ENCODE measurements at regions not wholly inside any gene's neighbourhood (a gene's known extent, or its start where the extent isn't known, plus 50 kb on each side); places are given as distances from the start of the nearest gene placed in this dataset.
"Not testable (repeated sequence)": the region's sequence is repeated elsewhere in the genome, so short reads cannot be mapped to it uniquely, and the experiment has no call there.

DNA sequence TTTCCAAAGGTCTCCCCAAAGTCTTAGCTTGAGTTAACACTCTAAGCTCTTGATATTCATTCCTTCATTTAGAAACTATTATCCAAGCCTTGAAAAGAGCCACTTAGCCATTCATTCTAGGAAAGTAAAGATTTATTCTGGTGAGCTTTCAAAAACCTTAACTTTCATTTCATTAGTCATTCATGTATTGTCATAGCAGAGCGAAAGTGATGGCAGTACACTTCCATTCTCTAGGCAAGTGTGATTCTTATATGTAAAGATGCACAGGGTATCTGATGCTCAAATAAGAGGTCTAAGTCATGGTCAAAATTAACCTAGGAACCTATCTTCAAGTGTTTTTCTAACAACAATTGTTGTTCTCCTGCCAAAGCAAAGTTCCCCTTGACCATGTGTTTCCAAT lies 553.0 kb upstream of the FANCL start:
- no peak for TF ChIP-seq GATA1 (IDR thresholded peaks at IDR 0.05; ENCODE audit: low read depth, low read length)
- TF ChIP-seq POLR2A (IDR thresholded peaks at IDR 0.05; ENCODE audit: low read length), result no peak
- DNase-seq, result no peak

- TF ChIP-seq POLR2A (IDR thresholded peaks at IDR 0.05; ENCODE audit: low read length) (no peak), GATA1 (IDR thresholded peaks at IDR 0.05; ENCODE audit: low read depth, low read length) (no peak)
- no peak for DNase-seq
Measured at GRCh38 chr2:58788402-58788801, 547.3 kb upstream of the FANCL start.

- TF ChIP-seq POLR2A (IDR thresholded peaks at IDR 0.05; ENCODE audit: low read length) (no peak), GATA1 (IDR thresholded peaks at IDR 0.05; ENCODE audit: low read depth, low read length) (no peak)
- DNase-seq, result no peak
Measured at GRCh38 chr2:58770846-58771245, 529.7 kb upstream of the FANCL start.

DNA sequence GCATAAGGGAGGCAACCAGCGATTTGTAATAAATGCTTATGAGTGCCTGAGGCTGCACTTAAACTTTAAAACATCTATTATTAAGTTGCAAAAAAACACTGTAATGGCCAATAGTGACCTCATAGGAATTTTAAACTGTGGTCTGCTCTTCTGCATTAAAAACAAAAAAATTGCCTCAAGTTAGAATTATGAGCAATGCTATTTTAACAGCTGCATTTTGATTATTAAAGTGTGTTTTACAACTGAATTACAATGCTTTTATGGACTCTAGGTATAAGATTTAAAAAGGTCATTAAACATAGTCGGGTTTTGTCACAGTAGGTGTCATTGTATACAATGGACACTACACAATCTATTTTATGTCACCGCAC lies 528.7 kb upstream of the FANCL start:
- TF ChIP-seq POLR2A (IDR thresholded peaks at IDR 0.05; ENCODE audit: low read length) (no peak), GATA1 (IDR thresholded peaks at IDR 0.05; ENCODE audit: low read depth, low read length) (no peak)
- no peak for DNase-seq

DNA sequence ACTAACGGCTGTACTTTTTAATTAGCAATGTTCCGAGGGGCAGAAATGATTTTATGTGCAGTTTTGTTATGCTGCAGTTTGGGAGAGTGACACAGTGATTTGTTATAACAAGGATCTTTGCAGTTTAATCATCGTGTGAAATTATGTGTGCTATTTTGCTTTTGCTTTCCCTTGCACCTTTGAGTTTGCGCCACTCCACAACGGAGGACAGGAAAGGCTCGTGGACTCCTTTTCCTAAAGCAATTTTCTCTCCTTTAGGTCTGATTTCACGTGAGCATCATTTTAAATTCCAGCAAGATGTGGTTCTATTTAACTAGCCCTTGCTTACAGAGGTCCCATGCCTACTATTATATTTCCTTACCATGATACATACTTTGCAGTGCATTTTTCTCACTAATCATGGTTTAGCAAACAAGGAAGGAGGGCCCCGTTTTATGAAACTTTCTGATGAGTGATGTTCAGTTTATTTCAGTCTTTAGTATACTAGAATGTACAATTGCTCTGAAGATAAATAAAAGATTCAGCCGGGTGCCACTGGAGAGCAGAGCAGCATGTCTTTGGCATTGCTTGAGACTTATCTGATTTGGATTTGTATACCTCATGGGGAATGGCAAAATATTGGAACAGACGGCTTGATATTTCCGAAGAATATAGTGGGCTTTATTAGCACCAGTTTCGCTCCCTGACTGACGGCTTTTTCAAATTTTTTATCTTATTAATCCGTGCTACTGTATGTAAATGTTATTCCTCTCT lies 528.2 kb upstream of the FANCL start:
- TF ChIP-seq POLR2A (IDR thresholded peaks at IDR 0.05; ENCODE audit: low read length) (no peak), GATA1 (IDR thresholded peaks at IDR 0.05; ENCODE audit: low read depth, low read length) (no peak)
- no peak for DNase-seq

- TF ChIP-seq GATA1 (IDR thresholded peaks at IDR 0.05; ENCODE audit: low read depth, low read length) (no peak), POLR2A (IDR thresholded peaks at IDR 0.05; ENCODE audit: low read length) (no peak)
- no peak for DNase-seq
Measured at GRCh38 chr2:58768715-58769080, 527.6 kb upstream of the FANCL start.

- TF ChIP-seq GATA1 (IDR thresholded peaks at IDR 0.05; ENCODE audit: low read depth, low read length), result no peak
- no peak for TF ChIP-seq POLR2A (IDR thresholded peaks at IDR 0.05; ENCODE audit: low read length)
- no peak for DNase-seq
Measured at GRCh38 chr2:58767828-58768714, 526.9 kb upstream of the FANCL start.

DNA sequence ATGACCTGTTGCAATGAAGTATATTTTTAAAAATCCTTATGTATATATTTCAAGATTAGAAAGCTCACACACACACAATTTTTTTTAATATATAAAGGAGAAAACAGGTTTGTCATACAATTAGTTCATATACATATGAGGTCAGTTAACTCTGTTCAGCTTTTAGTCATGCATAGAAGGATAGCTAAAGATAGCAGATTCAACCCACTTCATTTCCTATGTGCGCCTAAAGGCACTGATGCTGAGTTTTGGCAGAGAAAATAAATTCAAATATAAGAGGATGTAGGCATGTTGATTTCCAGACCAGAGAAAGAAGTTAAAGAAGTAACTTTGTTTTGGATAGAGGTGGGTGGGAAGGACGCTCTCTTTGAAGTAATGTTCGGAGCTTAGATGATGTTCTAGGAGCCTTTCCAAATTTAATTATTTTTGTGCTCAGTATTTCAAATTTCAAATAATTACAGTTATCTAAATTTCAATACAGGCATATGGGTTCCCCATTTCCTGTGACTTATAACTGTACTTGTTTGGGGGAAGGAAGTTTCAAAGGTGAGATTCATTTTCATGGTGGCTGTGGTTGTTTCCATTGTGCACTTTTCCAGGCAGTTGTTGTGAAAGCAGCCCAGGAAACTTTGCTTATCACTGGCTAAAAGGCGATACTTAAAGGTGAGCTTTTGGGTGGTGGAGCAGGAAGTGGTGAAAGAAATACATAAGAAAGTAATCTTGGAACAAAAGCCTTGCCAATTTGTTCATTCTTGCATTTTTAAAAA lies 523.4 kb upstream of the FANCL start:
- no peak for TF ChIP-seq GATA1 (IDR thresholded peaks at IDR 0.05; ENCODE audit: low read depth, low read length)
- TF ChIP-seq POLR2A (IDR thresholded peaks at IDR 0.05; ENCODE audit: low read length), result no peak
- DNase-seq, result no peak

GRCh38 chr2:58762176-58762781 lies 521.2 kb upstream of the FANCL start:
- no peak for TF ChIP-seq POLR2A (IDR thresholded peaks at IDR 0.05; ENCODE audit: low read length)
- TF ChIP-seq GATA1 (IDR thresholded peaks at IDR 0.05; ENCODE audit: low read depth, low read length), result no peak
- peak; percentile 25 to 57 for DNase-seq

- peak; percentile 67 to 85 for DNase-seq
- TF ChIP-seq GATA1 (IDR thresholded peaks at IDR 0.05; ENCODE audit: low read depth, low read length), result no peak
- no peak for TF ChIP-seq POLR2A (IDR thresholded peaks at IDR 0.05; ENCODE audit: low read length)
Measured at GRCh38 chr2:58757971-58758370, 516.8 kb upstream of the FANCL start.

DNA sequence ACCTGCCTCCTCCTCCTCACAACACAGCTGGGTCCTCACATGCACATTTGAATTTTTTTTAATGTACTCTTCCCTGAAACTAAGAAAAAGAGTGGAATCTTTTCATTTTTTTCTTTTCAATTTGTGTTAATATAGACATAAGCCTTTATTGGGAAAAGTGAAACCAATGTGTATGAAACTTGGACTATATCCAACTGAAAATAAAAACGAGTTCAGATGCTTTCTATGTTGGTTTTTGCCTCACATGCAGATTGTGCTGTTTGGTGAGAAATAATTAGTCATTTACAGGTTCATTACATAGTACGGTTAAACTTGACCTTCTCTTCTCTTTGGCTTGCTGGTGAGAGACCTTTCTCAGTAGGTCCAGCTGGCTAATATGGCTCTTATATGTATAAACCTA lies 515.2 kb upstream of the FANCL start:
- no peak for DNase-seq
- no peak for TF ChIP-seq GATA1 (IDR thresholded peaks at IDR 0.05; ENCODE audit: low read depth, low read length)
- no peak for TF ChIP-seq POLR2A (IDR thresholded peaks at IDR 0.05; ENCODE audit: low read length)

DNA sequence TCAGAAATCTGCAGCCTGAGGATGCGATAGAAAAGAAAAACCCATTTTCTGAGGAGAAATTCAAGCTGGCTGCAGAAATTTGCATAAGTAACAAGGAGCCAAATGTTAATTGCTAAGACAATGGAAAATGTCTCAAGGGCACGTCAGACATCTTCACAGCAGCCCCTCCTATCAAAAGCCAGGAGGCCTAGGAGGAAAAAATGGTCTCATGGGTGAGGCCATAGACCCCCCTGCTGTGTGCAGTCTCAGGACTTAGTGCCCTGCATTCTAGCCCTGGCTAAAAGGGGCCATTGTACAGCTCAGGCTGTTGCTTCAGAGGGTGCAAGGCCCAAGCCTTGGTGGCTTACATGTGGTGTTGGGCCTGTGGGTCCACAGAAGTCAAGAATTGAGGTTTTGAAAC lies 511.4 kb upstream of the FANCL start:
- not testable (repeated sequence) for DNase-seq

DNA sequence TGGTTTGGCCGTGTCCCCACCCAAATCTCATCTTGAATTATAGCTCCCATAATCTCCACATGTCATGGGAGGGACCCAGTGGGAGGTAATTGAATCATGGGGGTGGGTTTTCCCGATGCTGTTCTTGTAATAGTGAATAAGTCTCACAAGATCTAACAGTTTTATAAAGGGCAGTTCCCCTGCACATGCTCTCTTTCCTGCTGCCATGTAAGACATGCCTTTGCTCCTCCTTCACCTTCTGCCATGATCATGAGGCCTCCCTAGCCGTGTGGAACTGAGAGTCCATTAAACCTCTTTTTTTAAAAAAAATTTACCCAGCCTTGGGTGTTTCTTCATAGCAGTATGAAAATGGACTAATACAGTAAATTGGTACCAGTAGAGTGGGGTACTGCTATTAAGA lies 510.6 kb upstream of the FANCL start:
- DNase-seq, result not testable (repeated sequence)

DNA sequence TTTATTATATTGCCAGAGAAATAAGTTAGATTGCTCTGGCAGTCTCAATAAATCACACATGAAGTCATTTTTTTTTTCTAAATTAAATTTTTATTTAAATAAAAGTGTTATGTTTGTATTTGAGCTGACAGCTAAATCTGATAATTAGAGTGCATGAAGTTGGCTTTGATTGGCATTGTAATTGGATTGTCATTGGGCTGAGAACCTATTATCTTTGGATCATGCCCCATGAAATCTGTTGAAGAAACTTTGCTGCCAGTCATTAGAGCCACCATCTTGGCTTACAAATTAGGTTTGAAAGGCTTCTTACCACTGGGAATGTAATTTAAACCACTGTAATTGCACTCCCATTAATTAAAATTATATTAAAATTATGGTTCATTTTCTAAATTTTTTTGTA lies 507.9 kb upstream of the FANCL start:
- TF ChIP-seq GATA1 (IDR thresholded peaks at IDR 0.05; ENCODE audit: low read depth, low read length) (no peak), POLR2A (IDR thresholded peaks at IDR 0.05; ENCODE audit: low read length) (no peak)
- no peak for DNase-seq

- not testable (repeated sequence) for DNase-seq
Measured at GRCh38 chr2:58745334-58745733, 504.2 kb upstream of the FANCL start.
